Activated T-helper 2 cell treated with anti-CD3 and anti-CD28 coated beads, Interferon-gamma antibody, Interleukin-2, Interleukin-4, amounts not matched to agents 10 μg/mL and 5 μg/mL and 100 μg/mL, durations not matched to agents 14 hours and 24 hours and 36 hours (primary cell): ENCODE measurements at regions not wholly inside any gene's neighbourhood (a gene's known extent, or its start where the extent isn't known, plus 50 kb on each side); places are given as distances from the start of the nearest gene placed in this dataset.

Source experiments
- DNase-seq: peaks from one replicate; pipeline ENCODE4 v3.0.0; 2021; ENCODE audit warnings: low spot score
- H3K27ac Mint-ChIP-seq: one replicate; pipeline ENCODE4 v1.8.0; 2021; ENCODE audit warnings: mixed read lengths
- H3K27me3 Mint-ChIP-seq: one replicate; pipeline ENCODE4 v1.8.0; 2021; ENCODE audit warnings: low read depth, mixed read lengths
- H3K36me3 Mint-ChIP-seq: one replicate; pipeline ENCODE4 v1.8.0; 2021; ENCODE audit warnings: low read depth, mixed read lengths
- H3K4me1 Mint-ChIP-seq: one replicate; pipeline ENCODE4 v1.8.0; 2021; ENCODE audit warnings: low read depth, mixed read lengths
- H3K4me3 Mint-ChIP-seq: one replicate; pipeline ENCODE4 v1.8.0; 2021; ENCODE audit warnings: low read depth, mild to moderate bottlenecking, moderate library complexity, mixed read lengths
- H3K9me3 Mint-ChIP-seq: one replicate; pipeline ENCODE4 v1.8.0; 2021; ENCODE audit warnings: mixed read lengths
- intact Hi-C: fragments of 100-400 bp; cut with micrococcal nuclease; formaldehyde crosslinking; loops from one replicate; pipeline ENCODE4 v1.15.1; 2023

GRCh38 chr9:107208121-107208520 lies 75.0 kb upstream of the RAD23B start:
- Mint-ChIP-seq H3K9me3 (no peaks in the 10 kb centered on the region), H3K36me3 (no peaks in the 10 kb centered on the region), H3K4me3 (no peak overlapping the region), H3K27me3 (peaks cover 17% of the 10 kb centered on the region), H3K27ac (no peak overlapping the region), H3K4me1 (peaks cover 4% of the 10 kb centered on the region)
- no peak for DNase-seq
- intact Hi-C loops = no loop called here

GRCh38 chr9:107210775-107211174 lies 72.3 kb upstream of the RAD23B start:
- no peak for DNase-seq
- Mint-ChIP-seq H3K4me3 (no peak overlapping the region), H3K9me3 (no peaks in the 10 kb centered on the region), H3K27me3 (peaks cover 10% of the 10 kb centered on the region), H3K36me3 (no peaks in the 10 kb centered on the region), H3K4me1 (peaks cover 15% of the 10 kb centered on the region), H3K27ac (no peak overlapping the region)
- intact Hi-C loops = no loop called here

GRCh38 chr9:107211284-107211923 lies 71.7 kb upstream of the RAD23B start:
- Mint-ChIP-seq H3K4me1 (peaks cover 15% of the 10 kb centered on the region), H3K27ac (no peak overlapping the region), H3K9me3 (no peaks in the 10 kb centered on the region), H3K27me3 (peaks cover 10% of the 10 kb centered on the region), H3K36me3 (no peaks in the 10 kb centered on the region), H3K4me3 (no peak overlapping the region)
- intact Hi-C loops = no loop called here
- DNase-seq = no peak

GRCh38 chr9:107212613-107213012 lies 70.5 kb upstream of the RAD23B start:
- intact Hi-C loops = loop anchor here (2.0 kb wide), 1 partner anchor 76 kb away; no protein-coding TSS in a partner anchor
- no peak overlapping the region for H3K4me3 Mint-ChIP-seq
- H3K4me1 Mint-ChIP-seq = peaks cover 15% of the 10 kb centered on the region
- DNase-seq = no peak
- H3K27ac Mint-ChIP-seq = no peak overlapping the region
- peaks cover 8% of the 10 kb centered on the region for H3K27me3 Mint-ChIP-seq
- H3K36me3 Mint-ChIP-seq = no peaks in the 10 kb centered on the region
- no peaks in the 10 kb centered on the region for H3K9me3 Mint-ChIP-seq

GRCh38 chr9:107213080-107213479 lies 70.0 kb upstream of the RAD23B start:
- Mint-ChIP-seq H3K27ac (no peak overlapping the region), H3K9me3 (no peaks in the 10 kb centered on the region), H3K4me1 (peaks cover 15% of the 10 kb centered on the region), H3K27me3 (peaks cover 8% of the 10 kb centered on the region), H3K4me3 (no peak overlapping the region), H3K36me3 (no peaks in the 10 kb centered on the region)
- no peak for DNase-seq
- intact Hi-C loops = loop anchor here (2.0 kb wide), 1 partner anchor 76 kb away; no protein-coding TSS in a partner anchor

- no peak overlapping the region for H3K27ac Mint-ChIP-seq
- DNase-seq = peak; percentile 9
- H3K36me3 Mint-ChIP-seq = no peaks in the 10 kb centered on the region
- no peak overlapping the region for H3K4me3 Mint-ChIP-seq
- no peaks in the 10 kb centered on the region for H3K9me3 Mint-ChIP-seq
- H3K4me1 Mint-ChIP-seq = peaks cover 15% of the 10 kb centered on the region
- intact Hi-C loops = loop anchor here (2.0 kb wide), 1 partner anchor 75 kb away; no protein-coding TSS in a partner anchor
- H3K27me3 Mint-ChIP-seq = peaks cover 8% of the 10 kb centered on the region
These were observed 69.5 kb upstream of the RAD23B start for GRCh38 chr9:107213561-107214028.

- DNase-seq = no peak
- Mint-ChIP-seq H3K4me3 (no peak overlapping the region), H3K36me3 (no peaks in the 10 kb centered on the region), H3K27ac (no peak overlapping the region), H3K27me3 (peaks cover 8% of the 10 kb centered on the region), H3K9me3 (no peaks in the 10 kb centered on the region), H3K4me1 (peaks cover 15% of the 10 kb centered on the region)
- intact Hi-C loops = no loop called here
These were observed 68.7 kb upstream of the RAD23B start for GRCh38 chr9:107214381-107214780.

- H3K36me3 Mint-ChIP-seq = no peaks in the 10 kb centered on the region
These were observed 68.2 kb upstream of the RAD23B start for GRCh38 chr9:107214915-107215314.

GRCh38 chr9:107215381-107215780 lies 67.7 kb upstream of the RAD23B start:
- no peak overlapping the region for H3K4me3 Mint-ChIP-seq

More at GRCh38 chr9:107214915-107215314, 68.2 kb upstream of the RAD23B start:
- no peak for DNase-seq
- Mint-ChIP-seq H3K27ac (no peak overlapping the region), H3K4me1 (peaks cover 20% of the 10 kb centered on the region), H3K4me3 (no peak overlapping the region), H3K9me3 (no peaks in the 10 kb centered on the region), H3K27me3 (peaks cover 6% of the 10 kb centered on the region)
- intact Hi-C loops = loop anchor here (5.0 kb wide), 1 partner anchor 43 kb away; no protein-coding TSS in a partner anchor

GRCh38 chr9:107216329-107216728 lies 66.8 kb upstream of the RAD23B start:
- H3K9me3 Mint-ChIP-seq = no peaks in the 10 kb centered on the region
- H3K27ac Mint-ChIP-seq = no peak overlapping the region
- H3K4me3 Mint-ChIP-seq = no peak overlapping the region
- intact Hi-C loops = loop anchor here (5.0 kb wide), 1 partner anchor 44 kb away; no protein-coding TSS in a partner anchor
- no peak for DNase-seq
- H3K36me3 Mint-ChIP-seq = no peaks in the 10 kb centered on the region
- H3K4me1 Mint-ChIP-seq = peaks cover 20% of the 10 kb centered on the region
- H3K27me3 Mint-ChIP-seq = peaks cover 5% of the 10 kb centered on the region

More at GRCh38 chr9:107215381-107215780, 67.7 kb upstream of the RAD23B start:
- H3K27ac Mint-ChIP-seq = no peak overlapping the region
- intact Hi-C loops = loop anchor here (5.0 kb wide), 1 partner anchor 43 kb away; no protein-coding TSS in a partner anchor
- peaks cover 20% of the 10 kb centered on the region for H3K4me1 Mint-ChIP-seq
- no peaks in the 10 kb centered on the region for H3K9me3 Mint-ChIP-seq
- DNase-seq = no peak
- H3K27me3 Mint-ChIP-seq = peaks cover 6% of the 10 kb centered on the region
- H3K36me3 Mint-ChIP-seq = no peaks in the 10 kb centered on the region

- Mint-ChIP-seq H3K4me3 (no peak overlapping the region), H3K36me3 (no peaks in the 10 kb centered on the region), H3K4me1 (peaks cover 8% of the 10 kb centered on the region), H3K27me3 (peaks cover 12% of the 10 kb centered on the region), H3K27ac (no peak overlapping the region), H3K9me3 (no peaks in the 10 kb centered on the region)
- intact Hi-C loops = loop anchor here (5.0 kb wide), 1 partner anchor 47 kb away; no protein-coding TSS in a partner anchor
- no peak for DNase-seq
These were observed 64.1 kb upstream of the RAD23B start for GRCh38 chr9:107218829-107219485.

- Mint-ChIP-seq H3K27me3 (peaks cover 12% of the 10 kb centered on the region), H3K36me3 (no peaks in the 10 kb centered on the region), H3K4me1 (peaks cover 8% of the 10 kb centered on the region), H3K4me3 (no peak overlapping the region), H3K27ac (no peak overlapping the region), H3K9me3 (no peaks in the 10 kb centered on the region)
- no peak for DNase-seq
- intact Hi-C loops = loop anchor here (5.0 kb wide), 1 partner anchor 47 kb away; no protein-coding TSS in a partner anchor
These were observed 63.5 kb upstream of the RAD23B start for GRCh38 chr9:107219486-107220077.

- Mint-ChIP-seq H3K4me3 (no peak overlapping the region), H3K4me1 (peaks cover 4% of the 10 kb centered on the region), H3K27me3 (peaks cover 14% of the 10 kb centered on the region), H3K9me3 (no peaks in the 10 kb centered on the region), H3K36me3 (no peaks in the 10 kb centered on the region), H3K27ac (no peak overlapping the region)
- DNase-seq = no peak
- intact Hi-C loops = no loop called here
These were observed 61.8 kb upstream of the RAD23B start for GRCh38 chr9:107221321-107221720.
